Mucosa of descending colon (tissue), 3 donors: ENCODE measurements at regions not wholly inside any gene's neighbourhood (a gene's known extent, or its start where the extent isn't known, plus 50 kb on each side); places are given as distances from the start of the nearest gene placed in this dataset.

Experiments used
- ATAC-seq: fragments of 200-7000 bp; cut with Tn5 transposase; one replicate; pipeline ENCODE4 v1.9.1; 2020; ENCODE audit warnings: mild to moderate bottlenecking, moderate library complexity
- DNase-seq, 3 donors: peaks; one replicate each; pipeline ENCODE4 v3.0.0-alpha.2; 2020
- H3K36me3 ChIP-seq: fragments of 200-600 bp; one replicate; pipeline ENCODE4 v1.8.0; 2021; ENCODE audit warnings: low read depth, mild to moderate bottlenecking
- H3K4me1 ChIP-seq: fragments of 200-600 bp; one replicate; pipeline ENCODE4 v1.8.0; 2021; ENCODE audit warnings: low read depth, mild to moderate bottlenecking
- H3K4me3 ChIP-seq: fragments of 200-600 bp; one replicate; pipeline ENCODE4 v1.8.0; 2021; ENCODE audit warnings: mild to moderate bottlenecking
- H3K9me3 ChIP-seq: fragments of 200-600 bp; one replicate; pipeline ENCODE4 v1.8.0; 2021; ENCODE audit warnings: mild to moderate bottlenecking
- intact Hi-C, 2 donors: fragments of 100-400 bp; cut with DNase I in 1 of 2; cut with micrococcal nuclease in 1 of 2; formaldehyde crosslinking; loops; one replicate each; pipeline versions ENCODE4 v1.11.0 to v1.11.1; 2022; cut with DNase I, micrococcal nuclease
- TF ChIP-seq, protein P1 (sequence below): fragments of 200-600 bp; IDR thresholded peaks from one replicate; pipeline ENCODE4 v1.8.0; 2022; ENCODE audit warnings: antibody characterized with exemption, mild to moderate bottlenecking
- donor health status: DM: no; HTN: no; CAD: no; lungs with moderate emphysema.
- donor health status: DM: no; HTN: no; CAD: no.
- donor health status: DM: no; HTN: yes; CAD: no.

DNA sequence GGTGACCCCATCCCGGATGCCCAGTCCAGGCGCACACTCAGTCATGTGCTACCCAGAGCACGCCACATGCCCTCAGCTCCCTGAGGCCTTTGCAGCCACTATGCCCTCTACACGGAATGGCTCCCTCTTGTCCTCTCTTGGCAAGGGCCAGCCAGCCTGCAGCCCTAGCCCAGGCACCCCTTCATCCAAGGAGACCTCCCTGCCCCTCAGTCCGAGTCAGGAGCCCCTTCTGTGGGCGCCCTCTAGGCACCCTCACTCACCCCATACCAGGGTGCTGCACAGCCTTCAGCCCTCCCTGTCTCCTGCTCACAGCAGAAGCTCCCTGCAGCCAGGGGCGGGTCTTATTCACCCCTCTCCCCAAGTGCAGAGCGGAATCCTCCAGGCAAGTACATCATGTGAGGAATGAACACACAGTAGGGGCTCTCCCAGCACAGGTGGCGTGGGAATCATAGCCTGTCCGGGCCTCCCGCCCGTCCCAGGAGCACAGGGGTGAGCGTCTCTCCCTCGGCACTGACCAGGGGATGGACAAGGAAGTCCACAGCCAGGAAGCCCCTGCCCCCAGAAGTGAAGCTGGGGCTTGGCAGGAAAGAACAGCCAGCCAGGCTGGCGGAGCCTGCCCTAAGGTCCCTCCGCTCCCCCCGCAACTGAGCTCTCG is 186.9 kb downstream of the RBFOX3 start:
- DNase-seq (no peak), ATAC-seq (no peak)
- TF ChIP-seq, protein P1, sequence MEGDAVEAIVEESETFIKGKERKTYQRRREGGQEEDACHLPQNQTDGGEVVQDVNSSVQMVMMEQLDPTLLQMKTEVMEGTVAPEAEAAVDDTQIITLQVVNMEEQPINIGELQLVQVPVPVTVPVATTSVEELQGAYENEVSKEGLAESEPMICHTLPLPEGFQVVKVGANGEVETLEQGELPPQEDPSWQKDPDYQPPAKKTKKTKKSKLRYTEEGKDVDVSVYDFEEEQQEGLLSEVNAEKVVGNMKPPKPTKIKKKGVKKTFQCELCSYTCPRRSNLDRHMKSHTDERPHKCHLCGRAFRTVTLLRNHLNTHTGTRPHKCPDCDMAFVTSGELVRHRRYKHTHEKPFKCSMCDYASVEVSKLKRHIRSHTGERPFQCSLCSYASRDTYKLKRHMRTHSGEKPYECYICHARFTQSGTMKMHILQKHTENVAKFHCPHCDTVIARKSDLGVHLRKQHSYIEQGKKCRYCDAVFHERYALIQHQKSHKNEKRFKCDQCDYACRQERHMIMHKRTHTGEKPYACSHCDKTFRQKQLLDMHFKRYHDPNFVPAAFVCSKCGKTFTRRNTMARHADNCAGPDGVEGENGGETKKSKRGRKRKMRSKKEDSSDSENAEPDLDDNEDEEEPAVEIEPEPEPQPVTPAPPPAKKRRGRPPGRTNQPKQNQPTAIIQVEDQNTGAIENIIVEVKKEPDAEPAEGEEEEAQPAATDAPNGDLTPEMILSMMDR = no peak
- no peaks in the 10 kb centered on the region for H3K9me3 ChIP-seq
- no peaks in the 10 kb centered on the region for H3K36me3 ChIP-seq
- intact Hi-C loops = no loop called here
- H3K4me3 ChIP-seq = no peak overlapping the region
- no peaks in the 10 kb centered on the region for H3K4me1 ChIP-seq

- Histone ChIP-seq H3K36me3 (no peaks in the 10 kb centered on the region), H3K4me1 (no peaks in the 10 kb centered on the region), H3K9me3 (no peaks in the 10 kb centered on the region), H3K4me3 (no peak overlapping the region)
- DNase-seq (no peak), ATAC-seq (no peak)
- intact Hi-C loops = no loop called here
- TF ChIP-seq, protein P1 = no peak
These were observed 188.6 kb downstream of the RBFOX3 start for GRCh38 chr17:79422236-79422635.

DNA sequence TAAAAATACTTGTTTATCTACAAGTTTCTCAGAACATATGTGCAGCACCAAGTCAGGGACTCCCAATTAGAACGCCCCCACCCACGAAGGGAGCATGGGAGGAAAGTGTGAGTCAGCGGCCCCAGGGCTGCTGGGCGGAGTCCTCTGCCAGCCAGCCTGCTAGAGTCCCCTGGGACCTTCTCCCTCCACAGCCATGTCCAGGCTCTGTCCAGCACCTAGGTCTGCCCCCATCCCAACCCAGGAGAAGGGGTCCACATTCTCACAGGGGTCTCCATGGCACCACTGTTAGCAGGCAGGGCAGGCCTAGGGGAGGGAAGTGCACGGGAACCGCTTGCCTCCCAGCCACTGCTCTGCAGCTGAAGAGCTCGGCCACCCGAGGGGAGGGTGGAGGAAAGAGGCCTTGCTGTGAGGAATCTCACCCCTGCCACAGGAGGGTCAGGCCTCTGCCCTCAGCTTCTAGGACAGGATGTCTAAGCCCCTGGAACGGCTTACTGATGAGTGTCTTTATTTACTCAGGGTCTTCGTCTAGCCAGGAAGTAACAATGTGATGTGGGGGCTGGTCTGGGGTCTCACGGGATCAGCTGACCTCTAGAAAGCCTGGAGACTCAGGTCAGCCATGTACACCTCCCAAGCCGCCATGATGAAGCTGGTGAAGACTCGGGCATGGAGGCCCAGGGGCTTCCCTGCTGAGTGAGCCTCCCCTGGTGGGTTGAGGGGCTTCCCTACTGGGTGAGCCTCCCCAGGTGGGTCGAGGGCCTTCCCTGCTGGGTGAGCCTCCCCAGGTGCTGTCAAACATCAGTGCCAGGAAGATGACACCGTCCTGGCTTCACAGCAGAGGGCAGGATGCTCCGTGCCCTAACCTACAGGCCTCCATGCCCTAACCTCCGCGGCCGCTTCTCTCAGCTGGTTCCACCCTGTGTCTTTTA is 190.3 kb downstream of the RBFOX3 start:
- no peaks in the 10 kb centered on the region for H3K9me3 ChIP-seq
- TF ChIP-seq, protein P1 = no peak
- DNase-seq (no peak), ATAC-seq (no peak)
- H3K4me3 ChIP-seq = no peak overlapping the region
- no peaks in the 10 kb centered on the region for H3K4me1 ChIP-seq
- intact Hi-C loops = no loop called here
- H3K36me3 ChIP-seq = no peaks in the 10 kb centered on the region

DNA sequence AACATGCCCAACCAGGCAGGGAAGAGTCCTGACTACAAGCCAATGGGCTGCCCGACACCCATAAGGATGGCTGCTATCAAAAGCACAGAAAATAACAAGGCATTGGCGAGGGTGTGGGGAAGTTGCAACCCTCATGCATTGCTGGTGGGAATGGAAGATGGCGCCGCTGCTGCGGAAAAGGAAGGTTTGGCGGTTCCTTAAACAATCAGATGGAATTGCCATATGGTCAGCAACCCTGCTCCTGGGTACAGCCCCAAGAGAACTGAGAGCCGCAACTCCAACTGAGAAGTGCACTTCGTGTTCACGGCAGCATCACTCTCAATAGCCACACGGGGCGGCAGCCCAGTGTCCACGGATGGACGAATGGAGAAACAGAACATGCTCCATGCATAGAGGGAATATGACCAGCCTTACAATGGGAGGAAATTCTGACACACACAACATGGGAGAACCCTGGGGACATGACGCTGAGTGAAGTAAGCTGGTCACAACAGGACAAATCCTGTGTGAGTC is 193.3 kb downstream of the RBFOX3 start:
- intact Hi-C loops = no loop called here
- H3K4me3 ChIP-seq = no peak overlapping the region
- H3K36me3 ChIP-seq = no peaks in the 10 kb centered on the region
- H3K4me1 ChIP-seq = no peaks in the 10 kb centered on the region
- TF ChIP-seq, protein P1 = no peak
- no peak for ATAC-seq
- DNase-seq = no peak
- H3K9me3 ChIP-seq = no peaks in the 10 kb centered on the region

- no peak for DNase-seq
- ATAC-seq = no peak
- TF ChIP-seq, protein P1 = no peak
- H3K4me3 ChIP-seq = no peak overlapping the region
- H3K36me3 ChIP-seq = no peaks in the 10 kb centered on the region
- intact Hi-C loops = no loop called here
- no peaks in the 10 kb centered on the region for H3K9me3 ChIP-seq
- no peaks in the 10 kb centered on the region for H3K4me1 ChIP-seq
These were observed 194.9 kb downstream of the RBFOX3 start for GRCh38 chr17:79415909-79416308.
